ENCODE measurements at regions not wholly inside any gene's neighbourhood (a gene's known extent, or its start where the extent isn't known, plus 50 kb on each side); places are given as distances from the start of the nearest gene placed in this dataset.

GRCh38 chr18:51523671-51524070 is 326.2 kb upstream of the MEX3C start:
- no peak overlapping the region for H3K4ac ChIP-seq (ENCODE audit: low read depth, low read length)
- no peak overlapping the region for H4K8ac ChIP-seq (replicated peaks; ENCODE audit: insufficient read length, low read depth, low read length)
- no peaks in the 10 kb centered on the region for H3K79me1 ChIP-seq (ENCODE audit: insufficient read depth, low read depth, low read length, poor library complexity, severe bottlenecking)
- no peaks in the 10 kb centered on the region for H3K27me3 Mint-ChIP-seq (ENCODE audit: low read depth)
- H3K23me2 ChIP-seq (ENCODE audit: insufficient read length, low read depth, low read length, poor library complexity, severe bottlenecking), result no peaks in the 10 kb centered on the region
- H3K4me1 ChIP-seq (ENCODE audit: insufficient read depth, low read length), result peaks cover 12% of the 10 kb centered on the region; the same call in 1 of the 2 replicates
- no peak for DNase-seq
- H3K23ac ChIP-seq (ENCODE audit: insufficient read length, low read depth, low read length), result no peak overlapping the region
- no peaks in the 10 kb centered on the region for H3K9me3 ChIP-seq (ENCODE audit: control insufficient read depth, low read depth, low read length)
- no peak overlapping the region for H2BK5ac ChIP-seq (ENCODE audit: insufficient read length, low read length)
- no peak overlapping the region for H3K4me3 Mint-ChIP-seq
- no peak overlapping the region for H3K18ac ChIP-seq (ENCODE audit: insufficient read length, low read depth, low read length)
- no peak for TF ChIP-seq CTCF (conservative IDR thresholded peaks at IDR 0.05)
- no peak overlapping the region for H4K5ac ChIP-seq (ENCODE audit: insufficient read length, low read depth, low read length)
- H2BK15ac ChIP-seq (ENCODE audit: low read depth, low read length), result no peak overlapping the region
- no peak overlapping the region for H3T11ph ChIP-seq (ENCODE audit: low read length)
- no peak overlapping the region for H2BK12ac ChIP-seq (ENCODE audit: insufficient read length, low read depth, low read length)
- H3K14ac ChIP-seq (ENCODE audit: insufficient read depth, low read length), result no peak overlapping the region
- H4K91ac ChIP-seq (ENCODE audit: insufficient read length, low read depth, low read length), result no peak overlapping the region
- no peak overlapping the region for H3K9ac ChIP-seq (ENCODE audit: extremely low read depth, insufficient read length, low read length)
- H3K56ac ChIP-seq (ENCODE audit: insufficient read length, low read depth, low read length), result no peak overlapping the region
- no peaks in the 10 kb centered on the region for H3K36me3 Mint-ChIP-seq (ENCODE audit: insufficient read depth in 1 of 3, low read depth in 3 of 3)
- no CpG with 5 or more reads among the region's 3 CpGs for WGBS (ENCODE audit: extremely low coverage, insufficient read length, low lambda C conversion rate)
- no peaks in the 10 kb centered on the region for H4K20me1 ChIP-seq (ENCODE audit: control insufficient read depth, insufficient read depth, insufficient read length)
- H2AK5ac ChIP-seq (ENCODE audit: insufficient read length, low read length), result no peak overlapping the region
- no peak overlapping the region for H2BK20ac ChIP-seq (ENCODE audit: low read depth, low read length, poor library complexity, severe bottlenecking)
- no peak overlapping the region for H3K27ac Mint-ChIP-seq
- no peak overlapping the region for H2AFZ ChIP-seq (ENCODE audit: low read length)
- H3K27me3 ChIP-seq (ENCODE audit: insufficient read depth, low read length), result no peaks in the 10 kb centered on the region
- H3K27ac ChIP-seq (ENCODE audit: insufficient read length, low read depth, low read length), result no peak overlapping the region
- no peaks in the 10 kb centered on the region for H3K79me2 ChIP-seq (ENCODE audit: insufficient read depth, low read length)
- H3K4me1 Mint-ChIP-seq, result peaks cover 41 to 52% of the 10 kb centered on the region in 2 experiments
- H3K9me3 Mint-ChIP-seq, result no peaks in the 10 kb centered on the region
- no peak overlapping the region for H2BK120ac ChIP-seq (ENCODE audit: low read depth, low read length, poor library complexity, severe bottlenecking)
- H3K4me2 ChIP-seq (ENCODE audit: insufficient read depth, insufficient read length, low read length), result no peak overlapping the region
